ENCODE measurements at regions not wholly inside any gene's neighbourhood (a gene's known extent, or its start where the extent isn't known, plus 50 kb on each side); places are given as distances from the start of the nearest gene placed in this dataset.
"Not testable (repeated sequence)": the region's sequence is repeated elsewhere in the genome, so short reads cannot be mapped to it uniquely, and the experiment has no call there.

GRCh38 chr21:16425376-16425775 is 695.6 kb downstream of the USP25 start:
- no peak for DNase-seq

- DNase-seq: no peak
Measured at GRCh38 chr21:16426936-16427335, 697.2 kb downstream of the USP25 start.

- DNase-seq: no peak
Measured at GRCh38 chr21:16427587-16428087, 697.9 kb downstream of the USP25 start.

- no peak for DNase-seq
Measured at GRCh38 chr21:16437586-16437985, 707.8 kb downstream of the USP25 start.

- DNase-seq: no peak
Measured at GRCh38 chr21:16438761-16439160, 709.0 kb downstream of the USP25 start.

GRCh38 chr21:16441789-16442188 is 712.0 kb downstream of the USP25 start:
- DNase-seq: no peak

GRCh38 chr21:16454399-16454798 is 724.6 kb downstream of the USP25 start:
- no peak for DNase-seq

- DNase-seq: no peak
Measured at GRCh38 chr21:16455526-16455925, 725.7 kb downstream of the USP25 start.

- no peak for DNase-seq
Measured at GRCh38 chr21:16455978-16456377, 726.2 kb downstream of the USP25 start.

GRCh38 chr21:16457498-16457897 is 727.7 kb downstream of the USP25 start:
- no peak for DNase-seq

- no peak for DNase-seq
Measured at GRCh38 chr21:16460936-16461335, 731.2 kb downstream of the USP25 start.

- not testable (repeated sequence) for DNase-seq
Measured at GRCh38 chr21:16464211-16464889, 734.6 kb downstream of the USP25 start.

GRCh38 chr21:16468184-16468583 is 738.4 kb downstream of the USP25 start:
- no peak for DNase-seq

GRCh38 chr21:16473988-16474387 is 744.2 kb downstream of the USP25 start:
- DNase-seq: no peak

GRCh38 chr21:16476056-16476825 is 746.5 kb downstream of the USP25 start:
- no peak for DNase-seq

- DNase-seq: no peak
Measured at GRCh38 chr21:16488042-16488441, 758.3 kb downstream of the USP25 start.

GRCh38 chr21:16492356-16492755 is 762.6 kb downstream of the USP25 start:
- no peak for DNase-seq

- DNase-seq: no peak
Measured at GRCh38 chr21:16492892-16493291, 763.1 kb downstream of the USP25 start.

GRCh38 chr21:16496609-16497008 is 766.8 kb downstream of the USP25 start:
- DNase-seq: no peak

GRCh38 chr21:16500271-16500670 is 770.5 kb downstream of the USP25 start:
- no peak for DNase-seq

GRCh38 chr21:16502273-16502672 is 772.5 kb downstream of the USP25 start:
- DNase-seq: no peak

- DNase-seq: no peak
Measured at GRCh38 chr21:16502897-16503296, 773.1 kb downstream of the USP25 start.

GRCh38 chr21:16504281-16504680 is 774.5 kb downstream of the USP25 start:
- DNase-seq: no peak

- no peak for DNase-seq
Measured at GRCh38 chr21:16504766-16505165, 775.0 kb downstream of the USP25 start.

All from suppressor macrophage treated with lipopolysaccharide for 1 hour (primary cell).